Bronchial epithelial cell (primary cell): ENCODE measurements at regions not wholly inside any gene's neighbourhood (a gene's known extent, or its start where the extent isn't known, plus 50 kb on each side); places are given as distances from the start of the nearest gene placed in this dataset.

ENCODE experiments used
- DNase-seq: peaks from one replicate; pipeline ENCODE4 v3.0.0-alpha.2; 2010; ENCODE audit warnings: low read depth
- FAIRE-seq: peaks from 2 replicates; lab custom pipeline; 2011; peaks lifted over from hg19 to GRCh38; lab: Jason Lieb, UNC
- H3K27me3 ChIP-seq: 2 replicates; pipeline ENCODE4 v1.5.1; 2011; ENCODE audit warnings: low read length; ENCODE audit not compliant: control insufficient read depth, insufficient read depth
- H3K36me3 ChIP-seq: 2 replicates; pipeline ENCODE4 v1.5.1; 2011; ENCODE audit warnings: low read length; ENCODE audit not compliant: control insufficient read depth, insufficient read depth
- H3K4me3 ChIP-seq: 2 replicates; pipeline ENCODE4 v1.5.1; 2011; ENCODE audit warnings: mild to moderate bottlenecking, low read depth, low read length, control low read depth
- TF ChIP-seq, protein P1 (sequence below): IDR thresholded peaks from 2 replicates; pipeline ENCODE4 v1.5.1; 2011; ENCODE audit warnings: mild to moderate bottlenecking, moderate library complexity, low read length, control low read depth, inconsistent platforms; ENCODE audit not compliant: insufficient read depth, severe bottlenecking

DNA sequence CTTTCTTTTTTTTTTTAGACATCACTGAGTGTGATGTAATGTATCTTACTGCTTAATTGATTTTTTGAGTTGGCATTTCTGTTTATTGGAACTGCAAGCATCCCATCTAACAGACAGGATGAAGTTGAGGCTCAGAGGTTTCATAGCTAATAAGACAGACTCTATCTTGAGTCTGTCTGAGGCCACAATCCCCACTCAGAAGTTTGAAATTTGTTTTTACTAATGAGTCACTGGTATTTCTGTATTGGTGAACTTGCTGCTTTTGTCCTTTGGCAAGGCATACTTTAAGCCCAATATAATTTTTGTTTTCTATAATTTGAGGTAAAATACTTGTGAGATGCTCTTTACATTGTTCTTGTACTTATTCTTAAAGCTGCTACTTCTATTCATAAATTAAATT lies 491.2 kb downstream of the PSAT1 start:
- FAIRE-seq (no peak), DNase-seq (no peak)
- TF ChIP-seq, protein P1, sequence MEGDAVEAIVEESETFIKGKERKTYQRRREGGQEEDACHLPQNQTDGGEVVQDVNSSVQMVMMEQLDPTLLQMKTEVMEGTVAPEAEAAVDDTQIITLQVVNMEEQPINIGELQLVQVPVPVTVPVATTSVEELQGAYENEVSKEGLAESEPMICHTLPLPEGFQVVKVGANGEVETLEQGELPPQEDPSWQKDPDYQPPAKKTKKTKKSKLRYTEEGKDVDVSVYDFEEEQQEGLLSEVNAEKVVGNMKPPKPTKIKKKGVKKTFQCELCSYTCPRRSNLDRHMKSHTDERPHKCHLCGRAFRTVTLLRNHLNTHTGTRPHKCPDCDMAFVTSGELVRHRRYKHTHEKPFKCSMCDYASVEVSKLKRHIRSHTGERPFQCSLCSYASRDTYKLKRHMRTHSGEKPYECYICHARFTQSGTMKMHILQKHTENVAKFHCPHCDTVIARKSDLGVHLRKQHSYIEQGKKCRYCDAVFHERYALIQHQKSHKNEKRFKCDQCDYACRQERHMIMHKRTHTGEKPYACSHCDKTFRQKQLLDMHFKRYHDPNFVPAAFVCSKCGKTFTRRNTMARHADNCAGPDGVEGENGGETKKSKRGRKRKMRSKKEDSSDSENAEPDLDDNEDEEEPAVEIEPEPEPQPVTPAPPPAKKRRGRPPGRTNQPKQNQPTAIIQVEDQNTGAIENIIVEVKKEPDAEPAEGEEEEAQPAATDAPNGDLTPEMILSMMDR, result no peak
- Histone ChIP-seq H3K36me3 (no peaks in the 10 kb centered on the region), H3K4me3 (no peak overlapping the region), H3K27me3 (no peaks in the 10 kb centered on the region)

DNA sequence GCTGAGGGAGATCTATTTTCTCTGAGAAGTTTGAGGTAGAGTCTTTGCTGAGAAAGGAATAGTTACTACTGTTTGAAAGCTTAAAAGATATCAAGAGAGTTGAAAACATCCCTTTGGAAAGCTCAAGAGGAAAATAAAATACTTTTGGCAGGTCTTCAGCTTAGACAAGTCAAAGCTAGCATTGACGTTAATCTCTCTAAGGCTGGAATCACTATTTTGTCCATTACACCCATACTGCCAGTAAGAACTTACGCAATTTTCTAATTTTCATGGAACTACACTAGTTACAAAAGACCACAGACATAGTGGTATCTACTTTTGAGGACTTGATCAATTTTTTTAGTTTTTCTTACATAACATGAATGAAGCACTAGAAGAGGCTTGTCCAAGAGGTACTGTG lies 494.9 kb downstream of the PSAT1 start:
- H3K36me3 ChIP-seq, result no peaks in the 10 kb centered on the region
- no peak overlapping the region for H3K4me3 ChIP-seq
- FAIRE-seq, result no peak
- TF ChIP-seq, protein P1, result no peak
- H3K27me3 ChIP-seq, result no peaks in the 10 kb centered on the region
- peak; percentile 12 for DNase-seq

- TF ChIP-seq, protein P1, result no peak
- DNase-seq (no peak), FAIRE-seq (no peak)
- Histone ChIP-seq H3K27me3 (no peaks in the 10 kb centered on the region), H3K4me3 (no peak overlapping the region), H3K36me3 (no peaks in the 10 kb centered on the region)
These were observed 495.8 kb downstream of the PSAT1 start for GRCh38 chr9:78792745-78793144.

GRCh38 chr9:78805771-78806170 lies 508.8 kb downstream of the PSAT1 start:
- TF ChIP-seq, protein P1, result no peak
- no peak for DNase-seq
- FAIRE-seq, result no peak
- Histone ChIP-seq H3K4me3 (no peak overlapping the region), H3K36me3 (no peaks in the 10 kb centered on the region), H3K27me3 (no peaks in the 10 kb centered on the region)

- FAIRE-seq (no peak), DNase-seq (no peak)
- H3K36me3 ChIP-seq, result no peaks in the 10 kb centered on the region
- H3K27me3 ChIP-seq, result no peaks in the 10 kb centered on the region
- H3K4me3 ChIP-seq, result no peak overlapping the region
- TF ChIP-seq, protein P1, result no peak
These were observed 509.7 kb downstream of the PSAT1 start for GRCh38 chr9:78806492-78807160.

GRCh38 chr9:78807286-78807685 lies 510.4 kb downstream of the PSAT1 start:
- DNase-seq, result no peak
- no peak for FAIRE-seq
- no peak overlapping the region for H3K4me3 ChIP-seq
- H3K36me3 ChIP-seq, result no peaks in the 10 kb centered on the region
- TF ChIP-seq, protein P1, result no peak
- H3K27me3 ChIP-seq, result no peaks in the 10 kb centered on the region
